ENCODE measurements at regions not wholly inside any gene's neighbourhood (a gene's known extent, or its start where the extent isn't known, plus 50 kb on each side); places are given as distances from the start of the nearest gene placed in this dataset.
A peak's percentile ranks its signal among the peaks of the same experiment; 100 is the strongest.
"Not testable (repeated sequence)": the region's sequence is repeated elsewhere in the genome, so short reads cannot be mapped to it uniquely, and the experiment has no call there.

DNA sequence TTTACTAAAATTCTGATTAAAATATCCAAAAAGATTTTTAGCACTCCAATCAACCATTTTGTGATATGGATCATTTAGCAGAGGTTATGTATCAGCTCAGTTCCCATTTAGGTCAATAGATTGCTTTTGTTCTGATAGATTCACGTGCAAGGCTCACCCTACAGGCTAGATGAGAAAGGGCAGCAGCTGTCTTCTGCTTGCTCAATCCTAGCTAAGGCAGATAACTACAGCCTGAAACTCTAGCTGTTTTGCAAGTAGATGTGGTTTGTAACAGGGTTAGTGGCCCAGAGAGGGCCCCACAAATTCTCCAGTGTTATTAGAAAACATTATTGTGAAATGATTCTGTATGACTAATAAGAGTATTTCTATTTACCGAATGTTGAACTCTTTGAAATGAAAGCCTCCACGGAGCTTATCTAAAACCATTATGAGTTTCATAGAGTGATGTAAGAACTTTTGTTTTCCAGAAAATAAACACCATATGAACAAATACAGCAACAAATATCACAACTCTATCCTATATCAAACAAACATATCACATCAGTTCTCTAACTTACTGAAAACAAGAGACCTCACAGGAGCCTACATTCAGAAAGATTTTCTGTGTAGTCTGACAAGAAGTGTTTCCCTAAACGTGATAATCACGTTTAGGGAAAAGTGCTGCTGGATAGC is 841.9 kb upstream of the ACO1 start:
- H2AFZ ChIP-seq (ENCODE audit: low read depth, low read length): peak overlapping the region; percentile 18; the same call in 1 of the 2 replicates
- H3K27me3 ChIP-seq (ENCODE audit: low read depth, low read length): no peaks in the 10 kb centered on the region
- H3K79me2 ChIP-seq (ENCODE audit: low read length): no peaks in the 10 kb centered on the region
- H3K36me3 ChIP-seq (replicated peaks; ENCODE audit: low read depth, low read length): no peaks in the 10 kb centered on the region
- H3K9me3 ChIP-seq (ENCODE audit: insufficient read depth, low read length): no peaks in the 10 kb centered on the region
- H3K4me2 ChIP-seq (ENCODE audit: low read length): peak overlapping the region; percentile 62
- no peak for TF ChIP-seq EZH2phosphoT487 (IDR thresholded peaks at IDR 0.05; ENCODE audit: low read depth)
- TF ChIP-seq, protein P1, sequence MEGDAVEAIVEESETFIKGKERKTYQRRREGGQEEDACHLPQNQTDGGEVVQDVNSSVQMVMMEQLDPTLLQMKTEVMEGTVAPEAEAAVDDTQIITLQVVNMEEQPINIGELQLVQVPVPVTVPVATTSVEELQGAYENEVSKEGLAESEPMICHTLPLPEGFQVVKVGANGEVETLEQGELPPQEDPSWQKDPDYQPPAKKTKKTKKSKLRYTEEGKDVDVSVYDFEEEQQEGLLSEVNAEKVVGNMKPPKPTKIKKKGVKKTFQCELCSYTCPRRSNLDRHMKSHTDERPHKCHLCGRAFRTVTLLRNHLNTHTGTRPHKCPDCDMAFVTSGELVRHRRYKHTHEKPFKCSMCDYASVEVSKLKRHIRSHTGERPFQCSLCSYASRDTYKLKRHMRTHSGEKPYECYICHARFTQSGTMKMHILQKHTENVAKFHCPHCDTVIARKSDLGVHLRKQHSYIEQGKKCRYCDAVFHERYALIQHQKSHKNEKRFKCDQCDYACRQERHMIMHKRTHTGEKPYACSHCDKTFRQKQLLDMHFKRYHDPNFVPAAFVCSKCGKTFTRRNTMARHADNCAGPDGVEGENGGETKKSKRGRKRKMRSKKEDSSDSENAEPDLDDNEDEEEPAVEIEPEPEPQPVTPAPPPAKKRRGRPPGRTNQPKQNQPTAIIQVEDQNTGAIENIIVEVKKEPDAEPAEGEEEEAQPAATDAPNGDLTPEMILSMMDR (IDR thresholded peaks at IDR 0.05; ENCODE audit: low read depth, low read length): peak; percentile 51
- peak overlapping the region; percentile 13 for H3K9ac ChIP-seq (ENCODE audit: low read length)
- peak overlapping the region; percentile 3; the same call in 1 of the 2 replicates for H3K27ac ChIP-seq (ENCODE audit: low read length)
- peak overlapping the region; percentile 38 for H3K4me3 ChIP-seq (ENCODE audit: low read length)
- peaks cover 20% of the 10 kb centered on the region for H3K4me1 ChIP-seq (ENCODE audit: low read length)
- no peaks in the 10 kb centered on the region for H4K20me1 ChIP-seq (ENCODE audit: insufficient read depth, low read length)

DNA sequence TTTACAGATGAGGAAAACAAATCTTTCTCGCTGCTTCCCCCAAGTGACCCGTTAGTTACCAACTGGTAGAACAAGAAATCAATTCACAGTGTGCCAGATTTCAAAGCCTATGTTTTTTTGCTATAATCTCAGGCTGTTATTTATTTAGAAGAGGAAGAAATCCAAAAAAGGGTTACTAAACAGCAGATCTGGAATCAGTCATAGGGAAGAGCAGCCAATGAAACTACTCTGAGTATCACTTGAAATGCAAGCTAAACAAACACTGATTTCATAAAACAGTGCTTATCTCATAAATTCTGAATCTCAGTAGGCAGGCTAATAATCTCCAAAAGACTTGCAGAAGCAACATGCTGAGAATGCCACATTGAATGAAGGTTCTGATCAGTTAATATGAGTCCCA is 829.5 kb upstream of the ACO1 start:
- Histone ChIP-seq H4K20me1 (ENCODE audit: insufficient read depth, low read length) (no peaks in the 10 kb centered on the region), H3K27me3 (ENCODE audit: low read depth, low read length) (no peaks in the 10 kb centered on the region), H3K9ac (ENCODE audit: low read length) (no peak overlapping the region), H3K27ac (ENCODE audit: low read length) (no peak overlapping the region), H3K36me3 (replicated peaks; ENCODE audit: low read depth, low read length) (no peaks in the 10 kb centered on the region), H3K9me3 (ENCODE audit: insufficient read depth, low read length) (no peaks in the 10 kb centered on the region), H3K4me2 (ENCODE audit: low read length) (no peak overlapping the region), H2AFZ (ENCODE audit: low read depth, low read length) (no peak overlapping the region), H3K79me2 (ENCODE audit: low read length) (no peaks in the 10 kb centered on the region), H3K4me1 (ENCODE audit: low read length) (no peaks in the 10 kb centered on the region), H3K4me3 (ENCODE audit: low read length) (no peak overlapping the region)
- TF ChIP-seq EZH2phosphoT487 (IDR thresholded peaks at IDR 0.05; ENCODE audit: low read depth): no peak
- TF ChIP-seq, protein P1 (IDR thresholded peaks at IDR 0.05; ENCODE audit: low read depth, low read length): no peak

DNA sequence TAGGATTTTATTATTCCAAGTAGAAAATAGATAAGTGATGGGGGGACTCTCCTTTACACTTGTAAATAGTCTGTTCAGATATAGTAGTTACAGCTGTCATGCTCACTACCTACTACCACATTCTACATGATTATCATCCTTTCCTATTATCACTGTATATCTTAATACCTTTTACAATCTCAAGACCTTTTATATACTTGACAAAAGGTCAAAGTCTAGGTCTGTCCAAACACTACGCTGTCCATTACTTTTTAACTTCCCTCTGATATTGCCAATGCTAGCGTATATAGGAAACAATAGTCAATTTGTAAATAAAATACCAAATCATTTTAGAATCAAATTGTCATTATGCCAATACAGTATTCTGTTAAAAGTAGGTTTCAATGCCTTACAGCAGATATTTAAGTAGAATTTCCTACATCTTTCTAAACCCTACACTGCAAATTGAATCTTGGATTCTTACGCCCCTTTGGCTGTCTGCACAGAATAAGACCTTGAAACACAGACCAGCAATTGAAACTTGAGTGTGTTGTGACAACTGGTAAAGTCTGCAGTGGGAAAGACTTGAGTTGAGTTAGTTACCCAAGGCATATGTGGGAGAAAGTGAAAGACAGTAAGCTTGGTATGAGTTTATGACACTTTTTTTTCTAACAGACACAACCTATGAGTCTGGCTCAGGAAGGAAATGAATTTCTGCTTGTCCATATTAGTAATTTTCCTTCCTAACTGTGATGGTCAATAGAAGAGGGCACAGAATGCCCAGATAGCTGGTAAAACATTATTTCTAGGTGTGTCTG is 827.6 kb upstream of the ACO1 start:
- Histone ChIP-seq H3K4me3 (ENCODE audit: low read length) (no peak overlapping the region), H3K4me1 (ENCODE audit: low read length) (no peaks in the 10 kb centered on the region), H3K36me3 (replicated peaks; ENCODE audit: low read depth, low read length) (no peaks in the 10 kb centered on the region), H3K27me3 (ENCODE audit: low read depth, low read length) (no peaks in the 10 kb centered on the region), H3K9ac (ENCODE audit: low read length) (no peak overlapping the region), H3K27ac (ENCODE audit: low read length) (no peak overlapping the region), H2AFZ (ENCODE audit: low read depth, low read length) (no peak overlapping the region), H3K4me2 (ENCODE audit: low read length) (no peak overlapping the region), H3K9me3 (ENCODE audit: insufficient read depth, low read length) (no peaks in the 10 kb centered on the region), H4K20me1 (ENCODE audit: insufficient read depth, low read length) (no peaks in the 10 kb centered on the region), H3K79me2 (ENCODE audit: low read length) (no peaks in the 10 kb centered on the region)
- TF ChIP-seq, protein P1 (IDR thresholded peaks at IDR 0.05; ENCODE audit: low read depth, low read length): no peak
- TF ChIP-seq EZH2phosphoT487 (IDR thresholded peaks at IDR 0.05; ENCODE audit: low read depth): no peak

DNA sequence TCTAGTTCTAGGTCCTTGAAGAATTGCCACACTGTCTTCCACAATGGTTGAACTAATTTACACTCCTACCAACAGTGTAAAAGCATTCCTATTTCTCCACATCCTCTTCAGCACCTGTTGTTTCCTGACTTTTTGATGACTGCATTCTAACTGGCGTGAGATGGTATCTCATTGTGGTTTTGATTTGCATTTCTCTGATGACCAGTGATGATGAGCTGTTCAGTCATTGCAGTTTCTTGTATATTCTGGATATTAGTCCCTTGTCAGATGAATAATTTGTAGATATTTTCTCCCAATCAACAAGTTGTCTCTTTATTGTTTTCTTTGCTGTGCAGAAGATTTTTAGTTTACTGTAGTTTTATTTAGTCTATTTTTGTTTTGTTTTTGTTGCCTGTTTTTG is 812.3 kb upstream of the ACO1 start:
- H3K4me3 ChIP-seq (ENCODE audit: low read length); H3K9ac ChIP-seq (ENCODE audit: low read length); H3K79me2 ChIP-seq (ENCODE audit: low read length); H3K27ac ChIP-seq (ENCODE audit: low read length); H3K9me3 ChIP-seq (ENCODE audit: insufficient read depth, low read length); H3K4me1 ChIP-seq (ENCODE audit: low read length); H4K20me1 ChIP-seq (ENCODE audit: insufficient read depth, low read length); H3K36me3 ChIP-seq (replicated peaks; ENCODE audit: low read depth, low read length); H2AFZ ChIP-seq (ENCODE audit: low read depth, low read length); H3K27me3 ChIP-seq (ENCODE audit: low read depth, low read length); H3K4me2 ChIP-seq (ENCODE audit: low read length): not testable (repeated sequence)
